ENCODE measurements at regions not wholly inside any gene's neighbourhood (a gene's known extent, or its start where the extent isn't known, plus 50 kb on each side); places are given as distances from the start of the nearest gene placed in this dataset.

- TF ChIP-seq POLR2A (IDR thresholded peaks at IDR 0.05): no peak
- no peak for TF ChIP-seq CTCF (IDR thresholded peaks at IDR 0.05)
- no peaks in the 10 kb centered on the region for H3K27me3 ChIP-seq
- no peak for ATAC-seq
- 91 to 95% methylated on average over 1 of the region's 1 CpG for WGBS, 2 donors
- H3K27ac ChIP-seq: no peak overlapping the region
- no peaks in the 10 kb centered on the region for H3K4me1 ChIP-seq
- no peak for DNase-seq
- no peaks in the 10 kb centered on the region for H3K36me3 ChIP-seq (replicated peaks in 1 of 2; ENCODE audit: insufficient read depth in 1 of 2, low read depth in 2 of 2)
- H3K4me3 ChIP-seq: no peak overlapping the region
- H3K9me3 ChIP-seq: no peaks in the 10 kb centered on the region
- intact Hi-C loops (cut with DNase I): no loop called here
Observed at GRCh38 chr20:39756369-39756768, 794.2 kb downstream of the DHX35 start.

GRCh38 chr20:39752262-39752876, 790.2 kb downstream of the DHX35 start:
- no peak overlapping the region for H3K27ac ChIP-seq
- H3K9me3 ChIP-seq: no peaks in the 10 kb centered on the region
- H3K4me3 ChIP-seq: no peak overlapping the region
- ATAC-seq (no peak), DNase-seq (no peak)
- H3K27me3 ChIP-seq: no peaks in the 10 kb centered on the region
- H3K36me3 ChIP-seq (replicated peaks in 1 of 2; ENCODE audit: insufficient read depth in 1 of 2, low read depth in 2 of 2): no peaks in the 10 kb centered on the region
- 41 to 67% methylated on average over 4 of the region's 4 CpGs for WGBS, 2 donors
- no peak for TF ChIP-seq POLR2A (IDR thresholded peaks at IDR 0.05)
- TF ChIP-seq CTCF (IDR thresholded peaks at IDR 0.05): no peak
- intact Hi-C loops (cut with DNase I): no loop called here
- no peaks in the 10 kb centered on the region for H3K4me1 ChIP-seq

- Histone ChIP-seq H3K27ac (no peak overlapping the region), H3K4me3 (no peak overlapping the region), H3K36me3 (replicated peaks in 1 of 2; ENCODE audit: insufficient read depth in 1 of 2, low read depth in 2 of 2) (no peaks in the 10 kb centered on the region), H3K4me1 (no peaks in the 10 kb centered on the region), H3K27me3 (no peaks in the 10 kb centered on the region), H3K9me3 (no peaks in the 10 kb centered on the region)
- TF ChIP-seq CTCF (IDR thresholded peaks at IDR 0.05): no peak
- TF ChIP-seq POLR2A (IDR thresholded peaks at IDR 0.05): no peak
- ATAC-seq (no peak), DNase-seq (no peak)
- intact Hi-C loops (cut with DNase I): no loop called here
- 63 to 73% methylated on average over 4 of the region's 4 CpGs for WGBS, 2 donors
Observed at GRCh38 chr20:39751557-39752137, 789.5 kb downstream of the DHX35 start.

GRCh38 chr20:39745380-39745779, 783.2 kb downstream of the DHX35 start:
- no peak for ATAC-seq
- H3K27ac ChIP-seq: no peak overlapping the region
- intact Hi-C loops (cut with DNase I): no loop called here
- no peak for TF ChIP-seq POLR2A (IDR thresholded peaks at IDR 0.05)
- H3K36me3 ChIP-seq (replicated peaks in 1 of 2; ENCODE audit: insufficient read depth in 1 of 2, low read depth in 2 of 2): no peaks in the 10 kb centered on the region
- 36 to 43% methylated on average over 1 of the region's 1 CpG for WGBS, 2 donors
- no peak for DNase-seq
- H3K4me1 ChIP-seq: no peaks in the 10 kb centered on the region
- H3K27me3 ChIP-seq: no peaks in the 10 kb centered on the region
- no peak overlapping the region for H3K4me3 ChIP-seq
- no peaks in the 10 kb centered on the region for H3K9me3 ChIP-seq

- no peaks in the 10 kb centered on the region for H3K9me3 ChIP-seq
- TF ChIP-seq CTCF (IDR thresholded peaks at IDR 0.05): no peak
Observed at GRCh38 chr20:39738651-39739050, 776.5 kb downstream of the DHX35 start.

More at GRCh38 chr20:39738651-39739050, 776.5 kb downstream of the DHX35 start:
- 73 to 79% methylated on average over 2 of the region's 2 CpGs for WGBS, 2 donors
- H3K4me1 ChIP-seq: no peaks in the 10 kb centered on the region
- intact Hi-C loops (cut with DNase I): no loop called here
- no peaks in the 10 kb centered on the region for H3K36me3 ChIP-seq (replicated peaks in 1 of 2; ENCODE audit: insufficient read depth in 1 of 2, low read depth in 2 of 2)
- H3K27ac ChIP-seq: no peak overlapping the region
- no peaks in the 10 kb centered on the region for H3K27me3 ChIP-seq
- no peak overlapping the region for H3K4me3 ChIP-seq
- ATAC-seq (no peak), DNase-seq (no peak)

Measured in body of pancreas (tissue), 4 donors.